ENCODE measurements at regions not wholly inside any gene's neighbourhood (a gene's known extent, or its start where the extent isn't known, plus 50 kb on each side); places are given as distances from the start of the nearest gene placed in this dataset.

- TF ChIP-seq CTCF (IDR thresholded peaks at IDR 0.05; ENCODE audit: low read depth, low read length, missing control alignments), result no peak
Observed at GRCh38 chr5:160507221-160507721, 85.6 kb downstream of the PTTG1 start.

DNA sequence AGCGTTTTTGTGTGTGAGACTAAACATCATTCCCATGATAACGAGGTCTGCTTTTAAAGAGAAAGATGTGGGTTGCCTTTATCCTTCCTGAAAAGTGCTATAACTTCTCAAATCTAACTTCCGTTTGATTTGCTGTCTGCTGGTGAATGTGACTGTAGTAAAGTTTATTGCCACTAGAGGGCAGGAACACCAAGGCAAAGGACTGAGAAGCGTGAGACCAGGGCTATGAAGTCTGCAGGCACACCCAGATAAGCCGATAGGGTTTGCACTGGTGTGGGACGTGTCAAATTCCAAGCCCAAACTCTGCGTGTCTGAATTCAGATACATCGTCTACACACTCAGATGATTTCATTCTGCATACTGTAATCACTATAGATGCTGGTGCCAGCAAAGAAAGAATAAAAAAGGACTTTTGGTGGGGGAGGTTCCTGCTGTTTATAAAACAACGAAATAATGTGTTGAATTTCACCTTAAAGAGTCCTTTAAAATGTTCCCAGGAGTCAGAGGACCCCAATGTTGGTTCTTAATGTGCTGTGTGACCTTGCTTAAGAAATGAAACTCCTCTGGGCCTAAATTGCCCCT, 87.2 kb downstream of the PTTG1 start:
- in situ Hi-C loops (cut with HindIII; ENCODE audit: low sequenced_read_pairs), result no loop called here
- no peak overlapping the region for H3K4me3 ChIP-seq (ENCODE audit: low read depth, low read length)
- TF ChIP-seq CTCF (IDR thresholded peaks at IDR 0.05; ENCODE audit: low read depth, low read length, missing control alignments), result peak; percentile 82
- DNase-seq (ENCODE audit: low read depth), result peak; percentile 73

More at GRCh38 chr5:160507221-160507721, 85.6 kb downstream of the PTTG1 start:
- peak; percentile 49 for DNase-seq (ENCODE audit: low read depth)
- no peak overlapping the region for H3K4me3 ChIP-seq (ENCODE audit: low read depth, low read length)
- in situ Hi-C loops (cut with HindIII; ENCODE audit: low sequenced_read_pairs), result no loop called here

- in situ Hi-C loops (cut with HindIII; ENCODE audit: low sequenced_read_pairs), result no loop called here
- no peak for DNase-seq (ENCODE audit: low read depth)
- TF ChIP-seq CTCF (IDR thresholded peaks at IDR 0.05; ENCODE audit: low read depth, low read length, missing control alignments), result no peak
- H3K4me3 ChIP-seq (ENCODE audit: low read depth, low read length), result no peak overlapping the region
Observed at GRCh38 chr5:160511280-160511929, 89.8 kb downstream of the PTTG1 start.
